Fibroblast of skin of right quadriceps (primary cell): ENCODE measurements at regions not wholly inside any gene's neighbourhood (a gene's known extent, or its start where the extent isn't known, plus 50 kb on each side); places are given as distances from the start of the nearest gene placed in this dataset.
A peak's percentile ranks its signal among the peaks of the same experiment; 100 is the strongest.

Experiments
- DNase-seq: peaks from one replicate; pipeline ENCODE4 v3.0.0-alpha.2; 2013

DNA sequence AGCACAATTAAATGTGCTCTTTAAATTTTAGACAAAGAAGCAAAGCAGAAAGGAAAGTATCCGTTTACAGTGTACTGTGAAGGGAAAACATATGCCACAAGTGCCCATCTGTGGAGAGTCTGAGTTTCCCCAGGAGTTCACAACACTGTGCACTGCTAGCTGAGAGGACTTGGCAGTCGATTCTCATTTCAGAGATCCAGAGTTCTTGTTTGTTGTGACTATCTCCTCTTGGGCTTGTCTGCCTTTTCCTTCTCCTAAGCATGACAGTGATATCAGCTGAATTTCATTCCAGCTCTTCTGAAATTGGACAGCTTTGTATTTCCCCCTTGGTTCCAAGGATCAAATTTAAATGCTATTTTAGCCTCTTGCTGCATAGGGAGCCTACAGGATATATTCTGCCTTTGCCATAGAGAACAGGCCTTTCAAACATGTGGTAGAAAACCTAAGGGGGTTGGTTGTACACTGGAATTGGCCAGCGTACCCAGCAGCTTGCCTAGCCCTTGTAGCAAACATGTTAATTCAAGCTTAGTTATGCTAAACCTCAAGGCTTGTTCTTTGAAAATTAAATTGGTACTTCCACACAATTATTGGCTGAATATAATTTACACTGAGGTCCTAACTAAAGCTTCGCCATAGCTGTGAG lies 259.2 kb upstream of the NOVA1 start:
- DNase-seq, result no peak

- DNase-seq, result no peak
Measured at GRCh38 chr14:26859483-26859882, 261.6 kb upstream of the NOVA1 start.

DNA sequence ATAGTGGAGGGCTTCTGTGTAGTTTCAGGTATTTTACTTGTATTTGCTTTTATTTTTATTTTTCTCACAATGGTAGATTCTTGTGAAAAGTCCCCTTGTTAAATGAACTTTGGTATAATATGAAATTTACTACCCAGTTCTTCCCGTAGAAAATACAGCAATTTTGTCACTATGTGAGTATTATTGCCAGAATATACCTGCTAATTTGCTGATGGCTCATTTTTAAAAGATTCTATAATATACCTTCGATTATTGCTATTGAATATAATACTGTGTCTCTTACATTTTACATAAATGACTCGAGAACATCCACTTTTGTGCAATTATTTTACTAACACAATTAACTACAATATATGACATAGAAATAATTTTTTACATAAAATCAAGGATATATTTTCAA lies 262.3 kb upstream of the NOVA1 start:
- DNase-seq, result no peak

GRCh38 chr14:26863736-26864135 lies 265.9 kb upstream of the NOVA1 start:
- peak; percentile 66 for DNase-seq

GRCh38 chr14:26866721-26867120 lies 268.9 kb upstream of the NOVA1 start:
- DNase-seq, result no peak

DNA sequence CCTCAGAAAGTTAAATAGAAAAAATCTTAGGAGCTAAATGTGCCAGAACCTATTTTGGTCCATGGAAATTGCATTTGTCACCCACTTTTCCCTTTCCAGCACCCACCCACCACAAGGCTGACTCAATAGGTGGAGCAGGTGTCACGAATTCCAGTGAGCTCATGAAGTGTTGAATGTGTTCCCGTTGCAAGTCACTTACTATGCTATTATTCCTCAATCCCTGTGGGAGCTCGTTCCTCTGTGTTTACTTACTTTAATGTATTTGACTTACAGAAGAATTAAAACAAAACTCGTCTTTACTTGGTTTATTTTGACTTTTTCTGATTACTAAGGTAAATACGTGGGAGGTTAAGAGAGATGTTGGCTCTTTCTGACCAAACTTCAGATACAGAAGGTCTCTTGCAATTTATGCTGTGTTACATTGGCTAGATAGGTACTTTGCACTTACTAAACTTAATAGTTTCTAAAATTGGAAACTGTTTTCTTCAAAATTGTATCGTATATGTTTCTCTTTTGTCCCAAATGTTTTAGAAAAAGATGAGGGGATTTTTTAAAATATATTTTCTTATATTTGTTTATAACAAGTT lies 269.4 kb upstream of the NOVA1 start:
- no peak for DNase-seq

- DNase-seq, result no peak
Measured at GRCh38 chr14:26870096-26870495, 272.3 kb upstream of the NOVA1 start.

DNA sequence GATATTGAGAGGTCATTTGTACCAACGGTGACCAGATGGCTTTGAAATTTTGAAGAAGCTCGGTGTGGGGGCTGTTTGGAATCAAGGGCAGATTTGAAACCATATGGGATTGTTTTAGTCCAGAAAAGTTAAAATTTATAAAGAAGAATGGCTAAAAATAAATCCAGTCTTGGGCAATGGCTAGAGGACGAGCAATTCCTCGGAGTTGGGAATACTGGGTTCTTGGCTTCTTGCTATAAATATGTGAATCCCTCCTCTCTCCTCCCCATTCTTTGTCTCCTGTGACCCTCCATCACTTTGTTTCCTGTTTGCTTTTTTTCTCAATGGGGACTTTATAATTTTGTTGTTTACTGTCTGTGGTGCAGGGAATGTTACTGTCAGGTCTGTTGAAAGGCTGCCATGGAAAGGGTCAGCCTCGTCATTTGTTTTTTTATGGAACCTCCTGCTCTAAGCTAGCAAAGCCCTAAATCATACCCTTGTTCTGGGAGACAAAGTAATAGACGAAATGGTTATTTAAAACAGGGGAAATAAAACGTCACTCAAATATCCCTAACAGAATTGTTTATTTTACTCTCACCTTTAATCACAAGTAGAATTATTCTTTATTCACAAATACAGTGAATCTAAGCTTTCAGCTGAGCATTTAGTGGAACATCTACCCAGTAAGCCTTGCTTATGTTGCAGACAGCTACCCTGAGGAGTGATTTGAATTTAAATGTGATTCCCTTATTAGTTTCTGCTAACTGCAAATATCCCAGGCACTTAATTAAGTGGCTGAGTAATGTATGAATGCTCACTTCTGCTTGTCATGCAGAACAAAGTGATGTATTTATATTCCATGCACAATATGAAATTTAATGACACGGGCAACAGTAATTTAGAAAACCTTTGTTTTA lies 273.1 kb upstream of the NOVA1 start:
- no peak for DNase-seq

DNA sequence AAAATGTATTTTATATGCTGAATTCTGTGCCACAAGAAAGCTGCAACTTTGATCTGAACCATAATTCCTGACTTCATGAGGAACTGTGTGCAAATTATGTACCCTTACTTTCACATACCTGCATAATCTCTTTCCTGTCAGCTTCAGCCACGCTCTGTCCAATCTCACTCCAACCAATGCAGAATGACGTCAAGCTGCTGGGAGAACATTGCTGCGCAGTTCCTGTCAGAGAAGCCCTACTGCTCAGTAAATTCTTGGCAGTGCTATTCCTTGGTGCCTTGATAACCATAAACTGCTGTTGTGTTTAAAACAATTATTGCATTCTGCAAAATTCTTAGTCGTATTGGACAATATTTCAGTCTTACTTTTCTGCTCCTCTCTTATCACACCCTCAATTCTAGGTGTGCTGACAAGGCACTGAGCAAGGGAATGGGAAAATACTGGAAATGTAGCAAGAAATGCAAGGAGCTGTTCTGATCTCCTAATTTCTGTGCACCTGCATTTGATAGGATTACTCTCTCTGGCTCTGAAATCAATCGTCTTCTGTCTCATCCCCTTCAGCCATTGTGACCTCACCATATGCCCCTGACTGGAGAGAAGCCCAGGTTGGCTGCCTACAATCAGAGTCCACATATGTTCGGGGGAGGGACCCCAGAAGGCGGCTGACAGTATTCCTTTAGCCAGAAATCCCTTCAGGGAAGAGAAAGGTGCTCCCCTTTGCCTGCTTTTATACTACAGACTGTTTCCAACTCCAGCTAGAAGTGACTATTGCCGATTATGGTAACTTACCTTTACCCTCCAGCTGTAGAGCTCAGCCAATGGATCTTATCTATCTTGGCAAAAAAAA lies 274.9 kb upstream of the NOVA1 start:
- DNase-seq, result no peak

DNA sequence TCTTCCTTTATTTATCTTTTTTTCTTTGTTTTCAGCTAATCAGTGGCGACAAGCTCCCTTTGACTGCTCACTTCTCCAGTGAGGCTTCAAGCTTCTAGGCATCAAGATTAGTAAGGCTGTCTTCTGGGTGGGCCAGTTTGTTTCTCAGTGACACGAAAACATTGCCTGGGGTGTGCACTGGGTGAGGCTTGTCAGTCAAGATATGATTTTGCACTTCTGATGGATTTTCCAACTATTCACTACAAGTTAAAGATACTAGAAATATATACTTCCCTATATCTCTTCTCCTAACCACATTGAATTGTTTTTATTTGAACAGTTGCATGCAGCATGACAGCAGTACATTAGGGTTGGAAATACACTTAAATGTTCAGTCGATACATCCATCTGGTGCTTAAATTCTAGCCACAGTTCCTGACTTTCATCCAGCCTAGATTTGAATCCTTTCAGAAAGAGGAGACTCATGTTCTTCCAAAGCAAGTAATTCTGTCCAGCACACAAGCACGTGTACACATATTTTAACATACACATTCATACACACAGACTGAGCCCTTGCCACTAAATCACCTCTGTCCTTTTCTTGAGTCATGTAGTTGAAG lies 275.6 kb upstream of the NOVA1 start:
- no peak for DNase-seq

DNA sequence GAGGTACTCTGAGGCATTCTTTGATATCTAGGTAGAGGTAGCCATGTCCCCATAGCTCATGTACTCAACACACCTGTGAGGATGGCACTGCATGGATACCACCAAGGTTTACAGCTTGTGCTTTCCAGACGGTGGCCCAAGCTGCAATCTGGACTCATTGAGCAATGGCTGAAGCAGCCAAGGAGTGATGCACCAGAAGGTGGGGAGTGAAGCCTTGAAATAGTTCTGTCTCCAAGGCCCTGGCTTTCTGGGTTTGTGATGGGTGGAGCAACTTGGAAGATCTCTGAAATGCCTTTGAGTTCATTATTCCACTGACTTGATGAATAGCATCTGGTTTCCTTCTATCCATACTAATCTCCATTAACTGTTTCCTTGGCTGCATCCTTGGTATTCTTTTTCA lies 290.0 kb upstream of the NOVA1 start:
- no peak for DNase-seq

GRCh38 chr14:26888592-26888991 lies 290.8 kb upstream of the NOVA1 start:
- no peak for DNase-seq

DNA sequence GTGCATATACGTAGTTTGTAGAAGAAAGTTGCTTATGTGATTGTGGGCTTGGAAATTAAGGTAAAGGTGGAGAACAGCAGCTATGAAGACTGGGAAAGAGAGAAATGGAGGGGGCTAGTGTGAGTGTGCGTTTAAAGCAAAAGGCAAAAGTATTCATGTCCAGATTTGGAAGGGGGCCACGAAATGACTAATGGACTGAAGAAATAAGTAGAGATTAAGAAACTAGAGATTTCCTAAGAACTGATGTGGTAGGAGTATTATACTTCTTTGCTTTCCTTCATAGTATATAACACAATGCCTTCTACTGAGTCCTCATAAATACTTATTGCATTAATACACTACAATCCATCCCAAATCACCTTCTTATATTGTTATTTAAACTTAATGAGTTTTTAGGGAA lies 298.6 kb upstream of the NOVA1 start:
- peak; percentile 56 for DNase-seq

DNA sequence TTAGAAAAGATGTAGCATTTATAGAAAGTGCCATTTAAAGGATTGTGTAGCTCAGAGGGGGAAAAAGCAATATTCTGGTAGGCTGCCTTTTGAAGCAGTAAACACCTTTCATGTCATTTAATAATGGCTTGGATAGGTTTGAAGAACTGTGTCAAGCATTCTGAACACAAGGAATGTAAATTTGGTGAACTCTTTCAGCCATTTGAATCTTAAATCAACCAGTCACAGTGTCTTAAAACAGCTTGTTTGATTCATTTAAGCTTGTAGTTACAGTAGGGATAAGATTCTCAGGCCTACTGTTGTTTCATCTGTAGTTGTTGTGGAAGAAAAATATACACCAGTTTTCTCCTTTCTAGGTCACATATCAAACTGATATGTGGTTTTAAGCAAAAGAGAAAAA lies 299.4 kb upstream of the NOVA1 start:
- DNase-seq, result no peak

DNA sequence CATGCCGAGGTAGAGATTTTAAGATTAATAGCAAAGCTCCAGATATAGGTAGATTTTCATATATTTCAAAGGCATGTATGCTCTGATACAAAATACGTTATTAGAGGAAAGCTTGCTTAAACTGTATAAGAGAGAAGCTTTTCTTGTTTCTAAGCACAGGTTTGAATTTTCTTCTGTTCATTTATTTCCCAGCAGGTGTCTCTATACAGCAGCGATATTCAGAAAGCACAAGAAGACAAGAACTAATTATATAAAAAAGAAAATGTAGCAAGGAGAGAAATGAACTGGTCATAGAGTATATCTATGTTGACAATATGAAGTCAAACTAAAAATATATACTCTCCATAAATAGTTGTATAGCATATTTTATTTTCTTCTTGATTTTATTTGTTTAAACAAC lies 307.4 kb upstream of the NOVA1 start:
- DNase-seq, result no peak

DNA sequence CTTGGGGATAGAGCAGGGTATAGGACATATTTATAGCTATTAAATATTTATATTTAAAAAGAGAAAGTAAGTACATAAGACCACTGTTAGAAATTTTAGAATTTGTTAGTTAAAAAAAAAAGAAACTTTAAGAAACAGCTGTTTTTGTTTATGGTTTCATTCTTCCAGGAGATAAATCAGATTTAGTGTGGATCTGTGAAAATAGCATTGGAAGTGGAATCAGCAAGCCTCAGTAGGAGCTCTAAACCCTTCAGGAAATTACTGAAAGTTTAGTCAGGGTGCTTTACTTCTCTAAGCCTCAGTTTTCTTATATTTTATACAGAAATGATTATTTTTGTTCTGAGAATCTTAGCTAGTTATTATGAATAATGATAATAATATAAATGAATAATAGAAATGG lies 316.0 kb upstream of the NOVA1 start:
- DNase-seq, result no peak

DNA sequence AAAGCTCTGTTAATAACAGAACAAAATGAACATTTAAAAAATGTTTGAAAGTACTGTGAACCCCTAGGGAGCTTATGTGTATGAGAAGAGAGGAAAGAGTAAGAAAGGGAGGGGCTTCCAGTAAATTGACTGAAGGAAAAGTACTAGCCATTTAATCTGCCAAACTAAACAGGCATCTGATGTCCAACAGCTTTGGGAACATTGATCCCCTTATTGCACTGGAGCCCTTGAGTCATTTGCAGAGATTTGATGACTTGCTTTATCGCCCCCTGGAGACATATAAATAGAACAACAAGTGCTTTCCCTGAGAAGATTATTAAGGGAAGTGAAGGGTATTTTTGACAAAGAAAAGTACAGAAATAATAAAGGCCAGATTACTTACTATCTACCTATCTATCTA lies 319.3 kb upstream of the NOVA1 start:
- peak; percentile 48 for DNase-seq

- peak; percentile 22 for DNase-seq
Measured at GRCh38 chr14:26925876-26926584, 328.2 kb upstream of the NOVA1 start.

DNA sequence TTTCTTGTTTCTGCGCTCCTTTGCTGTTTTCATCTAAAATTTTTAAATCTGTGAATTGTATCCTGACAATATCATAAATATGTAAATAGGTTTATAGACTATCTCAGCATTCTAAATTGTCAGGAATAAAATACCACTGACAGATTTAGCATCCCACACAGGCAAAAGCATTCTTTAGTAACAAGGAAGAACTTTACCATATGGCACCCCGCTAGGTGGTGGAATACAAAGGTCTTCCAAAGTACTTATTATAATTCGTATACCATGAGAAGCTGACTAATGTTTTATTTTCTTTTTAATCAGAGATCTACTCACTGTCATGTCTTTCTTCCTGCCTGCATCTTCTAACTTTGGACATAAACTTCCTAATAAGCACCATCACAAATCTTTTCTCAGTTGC lies 328.8 kb upstream of the NOVA1 start:
- no peak for DNase-seq

GRCh38 chr14:26928019-26928418 lies 330.2 kb upstream of the NOVA1 start:
- no peak for DNase-seq

GRCh38 chr14:26929361-26929760 lies 331.5 kb upstream of the NOVA1 start:
- DNase-seq, result no peak

DNA sequence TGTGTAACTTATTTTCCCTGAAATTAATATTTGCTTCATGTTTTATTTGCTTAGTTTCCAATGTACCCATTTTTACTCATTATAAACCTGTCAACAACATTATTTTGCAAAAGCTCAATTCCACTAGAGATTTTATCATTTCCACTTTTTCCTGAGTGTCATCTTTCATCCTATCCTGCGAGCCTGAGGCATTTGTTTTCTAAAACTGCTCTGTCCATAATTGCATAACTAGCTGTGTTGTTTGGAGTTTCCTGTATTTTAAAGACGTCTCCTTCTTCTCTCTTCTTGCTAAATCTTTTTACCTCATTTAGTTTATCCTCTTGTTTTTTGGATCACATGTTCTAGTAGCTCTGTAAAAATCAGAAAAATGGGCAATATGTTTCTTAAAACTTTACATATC lies 332.7 kb upstream of the NOVA1 start:
- no peak for DNase-seq
